Mesenchymal stem cell (in vitro differentiated cells and primary cell): ENCODE measurements at regions not wholly inside any gene's neighbourhood (a gene's known extent, or its start where the extent isn't known, plus 50 kb on each side); places are given as distances from the start of the nearest gene placed in this dataset.

Experiments
- DNase-seq: peaks from one replicate; pipeline ENCODE4 v3.0.0-alpha.2; 2013
- H2AFZ ChIP-seq: one replicate; pipeline ENCODE4 v1.6.1; 2013; ENCODE audit warnings: low read depth, mild to moderate bottlenecking, control low read depth, inconsistent platforms, low read length, moderate library complexity
- H2AK5ac ChIP-seq: 2 replicates; pipeline ENCODE4 v1.6.1; 2013; ENCODE audit warnings: low read length, moderate library complexity, mild to moderate bottlenecking, inconsistent platforms; ENCODE audit not compliant: severe bottlenecking
- H2BK120ac ChIP-seq: one replicate; pipeline ENCODE4 v1.6.1; 2013; ENCODE audit warnings: low read depth, mild to moderate bottlenecking, inconsistent platforms, low read length, moderate library complexity
- H2BK12ac ChIP-seq, 2 experiments: one replicate each; pipeline ENCODE4 v1.6.1; 2013; ENCODE audit warnings: inconsistent platforms in 2 of 2, low read length in 2 of 2, mild to moderate bottlenecking in 2 of 2, moderate library complexity in 2 of 2, control low read depth in 1 of 2
- H2BK15ac ChIP-seq: one replicate; pipeline ENCODE4 v1.6.1; 2013; ENCODE audit warnings: mild to moderate bottlenecking, low read depth, inconsistent platforms; ENCODE audit not compliant: poor library complexity, severe bottlenecking
- H2BK5ac ChIP-seq: 2 replicates; pipeline ENCODE4 v1.6.1; 2013; ENCODE audit warnings: low read depth, mild to moderate bottlenecking, low read length, control low read depth, inconsistent platforms; ENCODE audit not compliant: poor library complexity, severe bottlenecking
- H3K14ac ChIP-seq, 2 experiments: one replicate each; pipeline ENCODE4 v1.6.1; 2013; ENCODE audit warnings: inconsistent platforms in 2 of 2, low read length in 2 of 2, control low read depth in 1 of 2, mild to moderate bottlenecking in 1 of 2, moderate library complexity in 1 of 2
- H3K18ac ChIP-seq, 2 experiments: one replicate each; pipeline ENCODE4 v1.6.1; 2013; ENCODE audit warnings: inconsistent platforms in 2 of 2, low read length in 2 of 2, control low read depth in 1 of 2, low read depth in 1 of 2, mild to moderate bottlenecking in 1 of 2
- H3K23ac ChIP-seq, 2 experiments: one replicate each; pipeline ENCODE4 v1.6.1; 2013; ENCODE audit warnings: inconsistent platforms in 2 of 2, low read length in 2 of 2, mild to moderate bottlenecking in 2 of 2, moderate library complexity in 2 of 2, control low read depth in 1 of 2
- H3K27ac ChIP-seq: 2 replicates; pipeline ENCODE4 v1.5.1; 2013; ENCODE audit warnings: mild to moderate bottlenecking, moderate library complexity, low read length, control low read depth, inconsistent platforms; ENCODE audit not compliant: poor library complexity, severe bottlenecking
- H3K27me3 ChIP-seq, 2 experiments: 2 replicates each; pipeline versions ENCODE4 v1.6.1 to v1.7.0; 2013; ENCODE audit warnings: low read length in 2 of 2, mild to moderate bottlenecking in 2 of 2, moderate library complexity in 2 of 2, control low read depth in 1 of 2, inconsistent platforms in 1 of 2; ENCODE audit not compliant: control insufficient read depth in 1 of 2, insufficient read depth in 1 of 2
- H3K36me3 ChIP-seq, 2 experiments: 2 replicates each; pipeline versions ENCODE4 v1.6.1 to v1.7.0; 2013; ENCODE audit warnings: low read length in 2 of 2, control low read depth in 1 of 2, inconsistent platforms in 1 of 2, low read depth in 1 of 2, mild to moderate bottlenecking in 1 of 2; ENCODE audit not compliant: insufficient read depth in 2 of 2, control insufficient read depth in 1 of 2
- H3K4ac ChIP-seq, 2 experiments: one replicate each; pipeline ENCODE4 v1.6.1; 2013; ENCODE audit warnings: inconsistent platforms in 2 of 2, low read length in 2 of 2, mild to moderate bottlenecking in 2 of 2, moderate library complexity in 2 of 2, control low read depth in 1 of 2, low read depth in 1 of 2
- H3K4me1 ChIP-seq: 2 replicates; pipeline ENCODE4 v1.6.1; 2013; ENCODE audit warnings: low read depth, low read length, control low read depth; ENCODE audit not compliant: control insufficient read depth, insufficient read depth
- H3K4me2 ChIP-seq: 2 replicates; pipeline ENCODE4 v1.6.1; 2013; ENCODE audit warnings: low read length, mild to moderate bottlenecking, inconsistent platforms; ENCODE audit not compliant: poor library complexity, severe bottlenecking
- H3K4me3 ChIP-seq, 2 experiments: 2 replicates each; pipeline versions ENCODE4 v1.5.1 to v1.7.0; 2013; ENCODE audit warnings: low read length in 2 of 2, mild to moderate bottlenecking in 2 of 2, control low read depth in 1 of 2, low read depth in 1 of 2; ENCODE audit not compliant: insufficient read depth in 1 of 2
- H3K79me1 ChIP-seq: replicated peaks from 2 replicates; pipeline ENCODE4 v1.6.1; 2013; ENCODE audit warnings: mild to moderate bottlenecking, control low read depth, low read length, inconsistent platforms; ENCODE audit not compliant: poor library complexity, severe bottlenecking
- H3K9ac ChIP-seq: 2 replicates; pipeline ENCODE4 v1.7.0; 2013; ENCODE audit warnings: mild to moderate bottlenecking, low read length, moderate library complexity
- H3K9me3 ChIP-seq: 2 replicates; pipeline ENCODE4 v1.7.0; 2013; ENCODE audit warnings: mild to moderate bottlenecking, low read length; ENCODE audit not compliant: control insufficient read depth
- H4K8ac ChIP-seq: one replicate; pipeline ENCODE4 v1.6.1; 2013; ENCODE audit warnings: inconsistent platforms, mild to moderate bottlenecking, low read length, moderate library complexity
- H4K91ac ChIP-seq: one replicate; pipeline ENCODE4 v1.6.1; 2013; ENCODE audit warnings: mild to moderate bottlenecking, low read length, inconsistent platforms
- WGBS: methylation state at CpG from one replicate; pipeline ENCODE4 v1.1.7; 2013; ENCODE audit warnings: mixed read lengths; 5-methylcytosine and 5-hydroxymethylcytosine counted together

DNA sequence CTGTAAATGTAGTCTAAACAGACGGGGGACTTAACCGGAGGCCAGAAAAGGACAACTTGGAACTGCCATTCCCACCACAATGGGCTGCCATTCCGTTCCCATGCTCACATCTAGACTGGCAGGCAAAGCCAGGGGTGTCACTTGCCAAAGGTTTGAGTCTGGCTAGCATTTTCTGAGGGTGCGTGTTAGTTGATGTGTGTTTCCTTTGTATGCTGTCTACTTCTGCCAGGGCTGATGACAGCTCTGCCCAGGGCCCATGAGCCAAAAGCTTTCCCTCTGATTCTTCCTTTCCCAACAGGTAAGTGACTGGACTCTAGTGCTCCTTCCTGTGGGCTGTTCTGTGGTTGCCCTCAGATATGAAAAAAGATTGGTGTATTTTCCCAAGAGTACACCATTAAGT, 68.0 kb downstream of the ZNF608 start:
- H3K4ac ChIP-seq, result no peak overlapping the region
- H3K79me1 ChIP-seq, result peaks cover 24% of the 10 kb centered on the region
- H3K14ac ChIP-seq, result no peak overlapping the region
- DNase-seq, result no peak
- H4K91ac ChIP-seq, result peak overlapping the region; percentile 52
- no peak overlapping the region for H3K4me2 ChIP-seq
- H3K27me3 ChIP-seq, result no peaks in the 10 kb centered on the region
- no peak overlapping the region for H3K4me3 ChIP-seq
- H3K23ac ChIP-seq, result no peak overlapping the region
- H3K27ac ChIP-seq, result no peak overlapping the region
- H4K8ac ChIP-seq, result no peak overlapping the region
- H3K4me1 ChIP-seq, result peaks cover 5% of the 10 kb centered on the region
- H2AFZ ChIP-seq, result no peak overlapping the region
- peak overlapping the region in 1 of 2 experiments; percentile 41 for H3K18ac ChIP-seq
- H2BK120ac ChIP-seq, result no peak overlapping the region
- H3K36me3 ChIP-seq, result peaks cover 0 to 4% of the 10 kb centered on the region in 2 experiments
- H3K9me3 ChIP-seq, result no peaks in the 10 kb centered on the region
- no peak overlapping the region for H2BK5ac ChIP-seq
- WGBS, result 92% methylated on average over 4 of the region's 4 CpGs
- H2BK12ac ChIP-seq, result peak overlapping the region; percentile 12 to 88
- no peak overlapping the region for H3K9ac ChIP-seq
- no peak overlapping the region for H2BK15ac ChIP-seq
- H2AK5ac ChIP-seq, result no peak overlapping the region

DNA sequence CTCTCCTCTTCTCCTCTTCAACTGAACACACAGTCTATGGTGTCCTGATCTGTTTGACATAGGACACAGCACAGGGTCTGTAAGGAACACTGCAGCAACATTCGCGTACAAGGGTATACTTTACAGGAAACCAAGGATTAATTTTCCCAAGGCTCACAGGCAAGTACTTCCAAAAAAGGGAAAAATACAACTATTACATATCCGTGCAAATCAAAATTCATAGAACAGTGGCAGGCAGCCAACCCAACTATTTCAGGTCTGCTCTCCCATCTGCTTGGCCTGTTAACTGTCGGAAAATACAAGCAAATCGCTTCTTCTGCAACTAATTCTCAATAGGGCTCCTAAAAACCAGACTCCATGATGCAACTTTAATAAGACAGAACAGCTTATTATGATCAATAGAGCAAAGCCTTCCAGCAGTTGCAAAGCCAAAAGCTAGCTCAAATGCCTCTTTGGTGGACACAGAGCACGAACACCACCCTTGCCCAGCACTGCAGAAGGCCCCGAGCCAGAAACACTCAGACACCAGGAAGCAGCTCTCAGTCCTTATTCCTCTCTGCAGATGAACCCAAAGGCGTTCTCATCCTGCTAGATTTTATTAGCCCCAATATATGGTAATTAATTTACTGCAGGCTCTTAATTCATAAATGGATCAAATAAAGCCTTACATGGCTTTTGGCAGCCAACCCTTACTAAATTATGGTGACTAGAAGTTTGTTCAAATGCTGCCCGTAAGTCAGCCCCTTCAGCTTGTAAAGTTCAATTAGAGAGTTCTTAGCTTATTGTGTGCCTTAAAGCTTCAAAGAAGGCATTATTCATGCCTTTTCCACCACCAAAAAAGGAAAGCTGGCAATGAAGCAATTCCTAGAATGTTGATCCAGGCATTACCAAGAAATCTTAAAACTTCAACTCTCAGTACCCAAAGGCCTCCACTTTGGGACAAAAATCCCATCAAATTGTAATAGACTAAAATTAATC, 68.8 kb downstream of the ZNF608 start:
- peak overlapping the region in 1 of 2 experiments; percentile 25 for H3K14ac ChIP-seq
- H2BK12ac ChIP-seq, result peak overlapping the region in 1 of 2 experiments; percentile 11
- H2BK15ac ChIP-seq, result no peak overlapping the region
- H3K36me3 ChIP-seq, result peaks cover 0 to 4% of the 10 kb centered on the region in 2 experiments
- 89% methylated on average over 8 of the region's 9 CpGs for WGBS
- H2AK5ac ChIP-seq, result no peak overlapping the region
- H3K4me3 ChIP-seq, result peak overlapping the region in 1 of 2 experiments; percentile 26
- H3K4ac ChIP-seq, result no peak overlapping the region
- H3K27me3 ChIP-seq, result no peaks in the 10 kb centered on the region
- peaks cover 3% of the 10 kb centered on the region for H3K4me1 ChIP-seq
- no peak overlapping the region for H3K18ac ChIP-seq
- no peak for DNase-seq
- no peak overlapping the region for H2BK120ac ChIP-seq
- H2AFZ ChIP-seq, result no peak overlapping the region
- H3K9ac ChIP-seq, result peak overlapping the region; percentile 46
- no peak overlapping the region for H2BK5ac ChIP-seq
- H3K27ac ChIP-seq, result no peak overlapping the region
- no peak overlapping the region for H3K23ac ChIP-seq
- H3K4me2 ChIP-seq, result no peak overlapping the region
- H3K9me3 ChIP-seq, result no peaks in the 10 kb centered on the region
- H3K79me1 ChIP-seq, result peaks cover 23% of the 10 kb centered on the region
- H4K8ac ChIP-seq, result no peak overlapping the region
- no peak overlapping the region for H4K91ac ChIP-seq

DNA sequence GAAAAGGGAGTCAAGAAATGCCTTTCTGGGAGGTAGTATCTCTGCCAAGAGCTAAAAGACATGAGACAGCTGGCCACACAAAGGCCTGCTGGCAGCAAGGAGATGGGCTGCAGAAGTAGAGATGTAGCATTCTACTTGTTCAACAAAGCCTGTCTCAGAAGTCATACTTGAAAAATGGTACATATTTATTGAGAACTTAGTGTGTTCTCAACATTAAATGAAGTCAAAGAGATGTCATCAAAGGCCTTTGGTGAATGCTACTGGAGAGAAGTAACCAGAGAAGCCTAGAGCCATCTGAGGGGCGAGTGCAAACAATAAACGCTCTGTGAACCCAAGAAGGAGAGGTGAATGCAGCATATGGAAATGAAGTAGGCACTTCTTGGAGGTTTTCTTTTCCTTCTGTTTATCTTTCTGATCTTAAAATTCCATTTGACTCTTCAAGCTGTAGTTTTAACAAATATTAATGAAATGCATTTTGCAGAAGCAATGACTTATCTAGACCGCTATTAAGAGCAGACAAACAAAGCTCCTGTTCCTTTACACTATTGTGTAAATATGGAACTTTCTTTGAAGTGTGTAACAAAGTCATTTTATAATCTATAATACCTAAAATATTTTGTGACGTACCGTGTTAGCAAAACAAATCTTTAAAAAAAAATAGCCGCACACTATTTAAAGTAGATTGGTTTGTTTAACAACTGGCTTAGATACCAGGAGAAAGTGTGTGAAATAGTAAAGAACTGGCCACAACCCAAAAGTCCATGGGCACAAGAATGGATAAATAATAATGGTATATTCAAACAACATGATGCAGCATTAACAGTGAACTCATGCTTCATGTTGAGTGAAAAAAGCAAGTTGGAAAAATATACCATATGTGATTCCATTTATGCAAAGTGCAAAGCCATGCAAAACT, 70.2 kb downstream of the ZNF608 start:
- Histone ChIP-seq H3K9ac (no peak overlapping the region), H2BK12ac (no peak overlapping the region), H3K4me3 (no peak overlapping the region), H3K23ac (no peak overlapping the region), H2AFZ (no peak overlapping the region), H3K27me3 (no peaks in the 10 kb centered on the region), H4K91ac (no peak overlapping the region), H3K4me2 (no peak overlapping the region), H2BK15ac (no peak overlapping the region), H3K4me1 (peaks cover 4% of the 10 kb centered on the region), H3K36me3 (peaks cover 0 to 4% of the 10 kb centered on the region in 2 experiments), H3K79me1 (peaks cover 18% of the 10 kb centered on the region), H3K9me3 (no peaks in the 10 kb centered on the region), H3K14ac (no peak overlapping the region), H2BK5ac (no peak overlapping the region), H3K18ac (no peak overlapping the region), H4K8ac (no peak overlapping the region), H2BK120ac (no peak overlapping the region), H3K27ac (no peak overlapping the region), H3K4ac (no peak overlapping the region), H2AK5ac (no peak overlapping the region)
- WGBS, result 100% methylated on average over 2 of the region's 6 CpGs
- DNase-seq, result no peak

DNA sequence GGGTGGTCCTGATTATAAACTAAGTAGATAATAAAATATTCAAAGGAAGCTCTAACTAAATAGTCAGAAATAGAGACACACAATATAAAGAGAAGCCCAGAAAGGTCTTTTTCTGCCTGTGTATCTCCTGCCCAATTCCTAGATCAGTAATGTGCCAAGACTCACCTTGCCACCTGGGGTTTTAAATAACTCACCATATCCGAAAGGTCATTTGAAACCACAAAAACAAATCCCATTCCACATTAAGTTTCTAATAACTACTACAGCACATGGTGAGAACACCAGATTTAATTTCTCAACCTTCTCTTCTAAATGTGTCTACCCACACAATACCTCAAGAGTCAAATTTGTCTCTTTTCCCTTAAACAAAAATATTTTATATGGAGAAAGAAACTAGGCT, 75.2 kb downstream of the ZNF608 start:
- Histone ChIP-seq H3K23ac (no peak overlapping the region), H3K9me3 (no peaks in the 10 kb centered on the region), H2BK120ac (no peak overlapping the region), H3K4ac (no peak overlapping the region), H2BK12ac (no peak overlapping the region), H3K36me3 (no peaks in the 10 kb centered on the region), H4K91ac (no peak overlapping the region), H3K4me1 (peaks cover 5% of the 10 kb centered on the region), H2AFZ (no peak overlapping the region), H3K18ac (no peak overlapping the region), H3K79me1 (peaks cover 17% of the 10 kb centered on the region), H2BK15ac (no peak overlapping the region), H2BK5ac (no peak overlapping the region), H3K27me3 (no peaks in the 10 kb centered on the region), H2AK5ac (no peak overlapping the region), H3K14ac (no peak overlapping the region), H3K4me3 (no peak overlapping the region), H3K9ac (no peak overlapping the region), H3K27ac (no peak overlapping the region), H4K8ac (no peak overlapping the region), H3K4me2 (no peak overlapping the region)
- DNase-seq, result no peak
- WGBS, result 97% methylated on average over 1 of the region's 1 CpG
